Effector memory CD4-positive, alpha-beta T cell (primary cell): ENCODE measurements at regions not wholly inside any gene's neighbourhood (a gene's known extent, or its start where the extent isn't known, plus 50 kb on each side); places are given as distances from the start of the nearest gene placed in this dataset.
A peak's percentile ranks its signal among the peaks of the same experiment; 100 is the strongest.

Experiments used
- DNase-seq, 3 donors: peaks; one replicate each; pipeline ENCODE4 v3.0.0-alpha.2; 2020
- H3K27ac ChIP-seq: 2 replicates; pipeline ENCODE4 v1.7.0; 2013; ENCODE audit warnings: mild to moderate bottlenecking, low read length, moderate library complexity; ENCODE audit not compliant: insufficient read depth, poor library complexity, severe bottlenecking
- H3K27me3 ChIP-seq: replicated peaks from 2 replicates; pipeline ENCODE4 v1.7.0; 2013; ENCODE audit warnings: mild to moderate bottlenecking, low read length; ENCODE audit not compliant: insufficient read depth, control insufficient read depth, poor library complexity, severe bottlenecking
- H3K36me3 ChIP-seq: 2 replicates; pipeline ENCODE4 v1.7.0; 2013; ENCODE audit warnings: mild to moderate bottlenecking, low read length, moderate library complexity; ENCODE audit not compliant: control insufficient read depth, insufficient read depth
- H3K4me1 ChIP-seq: 2 replicates; pipeline ENCODE4 v1.7.0; 2013; ENCODE audit warnings: low read length, mild to moderate bottlenecking; ENCODE audit not compliant: control insufficient read depth, insufficient read depth, poor library complexity, severe bottlenecking
- H3K4me3 ChIP-seq: 2 replicates; pipeline ENCODE4 v1.7.0; 2013; ENCODE audit warnings: low read length, low read depth, mild to moderate bottlenecking; ENCODE audit not compliant: insufficient read depth, poor library complexity, severe bottlenecking
- H3K9me3 ChIP-seq: 2 replicates; pipeline ENCODE4 v1.7.0; 2013; ENCODE audit warnings: mild to moderate bottlenecking, low read length, moderate library complexity; ENCODE audit not compliant: control insufficient read depth

GRCh38 chr2:37585982-37586621 is 85.3 kb downstream of the CDC42EP3 start:
- H3K4me1 ChIP-seq, result peaks cover 70% of the 10 kb centered on the region
- H3K36me3 ChIP-seq, result no peaks in the 10 kb centered on the region
- no peak overlapping the region for H3K4me3 ChIP-seq
- H3K27me3 ChIP-seq, result no peaks in the 10 kb centered on the region
- peak; percentile 66 to 73 (median 70) for DNase-seq
- H3K27ac ChIP-seq, result peak overlapping the region; percentile 75
- no peaks in the 10 kb centered on the region for H3K9me3 ChIP-seq

GRCh38 chr2:37586663-37587317 is 84.7 kb downstream of the CDC42EP3 start:
- Histone ChIP-seq H3K4me3 (no peak overlapping the region), H3K36me3 (no peaks in the 10 kb centered on the region), H3K27ac (peak overlapping the region; percentile 75), H3K9me3 (no peaks in the 10 kb centered on the region), H3K27me3 (no peaks in the 10 kb centered on the region), H3K4me1 (peaks cover 66% of the 10 kb centered on the region)
- no peak for DNase-seq

DNA sequence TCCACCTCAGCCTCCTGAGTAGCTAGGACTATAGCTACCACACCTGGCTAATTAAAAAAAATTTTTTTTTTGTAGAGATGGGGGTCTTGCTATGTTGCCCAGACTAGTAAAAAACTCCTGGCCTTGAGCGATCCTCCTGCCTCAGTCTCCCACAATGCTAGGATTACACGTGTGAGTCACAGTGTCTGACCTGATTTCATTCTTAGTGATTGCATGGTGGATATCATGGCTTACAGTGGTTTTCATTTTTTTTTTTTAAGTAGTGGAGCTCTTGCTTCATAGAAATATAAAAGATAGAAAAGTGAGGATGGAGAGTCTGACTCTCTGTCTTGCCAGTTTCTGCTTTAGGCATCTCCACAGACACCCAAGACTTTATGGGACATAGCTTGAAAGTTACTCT is 83.6 kb downstream of the CDC42EP3 start:
- Histone ChIP-seq H3K4me3 (no peak overlapping the region), H3K4me1 (peaks cover 60% of the 10 kb centered on the region), H3K27ac (peak overlapping the region; percentile 75), H3K36me3 (no peaks in the 10 kb centered on the region), H3K9me3 (no peaks in the 10 kb centered on the region), H3K27me3 (no peaks in the 10 kb centered on the region)
- DNase-seq, result no peak

DNA sequence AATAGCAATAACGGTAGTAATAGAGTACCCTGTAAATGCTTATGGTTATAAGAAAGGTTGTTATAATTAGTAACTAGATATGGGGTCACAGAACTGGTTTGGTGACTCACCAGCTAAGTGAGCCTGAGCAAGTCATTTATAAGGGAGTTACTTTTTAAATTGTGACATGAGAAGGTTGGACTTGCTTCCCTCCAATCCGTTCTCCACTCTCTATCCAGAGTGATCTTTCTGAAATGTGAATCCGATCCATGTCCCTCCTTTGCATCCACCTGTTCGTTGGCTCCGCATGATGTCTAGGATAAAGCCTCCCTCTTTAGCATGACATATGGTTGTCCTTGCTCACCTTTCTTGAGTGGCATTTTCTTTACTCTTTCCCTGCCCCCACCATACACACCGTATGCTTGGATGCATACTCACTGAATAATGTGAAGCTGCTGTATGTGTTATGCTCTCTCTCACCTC is 83.1 kb downstream of the CDC42EP3 start:
- Histone ChIP-seq H3K4me3 (no peak overlapping the region), H3K36me3 (no peaks in the 10 kb centered on the region), H3K4me1 (peaks cover 55% of the 10 kb centered on the region), H3K27ac (peak overlapping the region; percentile 75), H3K27me3 (no peaks in the 10 kb centered on the region), H3K9me3 (no peaks in the 10 kb centered on the region)
- DNase-seq, result no peak

GRCh38 chr2:37589298-37589697 is 82.1 kb downstream of the CDC42EP3 start:
- no peak overlapping the region for H3K4me3 ChIP-seq
- no peaks in the 10 kb centered on the region for H3K27me3 ChIP-seq
- no peaks in the 10 kb centered on the region for H3K9me3 ChIP-seq
- peak overlapping the region; percentile 6 for H3K27ac ChIP-seq
- H3K36me3 ChIP-seq, result no peaks in the 10 kb centered on the region
- DNase-seq, result no peak
- peaks cover 45% of the 10 kb centered on the region for H3K4me1 ChIP-seq

- Histone ChIP-seq H3K27ac (no peak overlapping the region), H3K27me3 (no peaks in the 10 kb centered on the region), H3K4me1 (peaks cover 37% of the 10 kb centered on the region), H3K36me3 (no peaks in the 10 kb centered on the region), H3K4me3 (no peak overlapping the region), H3K9me3 (no peaks in the 10 kb centered on the region)
- DNase-seq, result no peak
These were observed 81.3 kb downstream of the CDC42EP3 start for GRCh38 chr2:37590119-37590571.
